ENCODE measurements at regions not wholly inside any gene's neighbourhood (a gene's known extent, or its start where the extent isn't known, plus 50 kb on each side); places are given as distances from the start of the nearest gene placed in this dataset.

GRCh38 chr1:110781525-110781924 lies 91.4 kb upstream of the CD53 start:
- no peaks in the 10 kb centered on the region for H3K9me3 ChIP-seq
- no peak for TF ChIP-seq CTCF (IDR thresholded peaks at IDR 0.05)
- intact Hi-C loops (cut with DNase I, micrococcal nuclease) = loop anchor here in 1 of 2 donors (5.0 kb wide), 1 partner anchor 164 kb away; no protein-coding TSS in a partner anchor
- H3K4me1 ChIP-seq (ENCODE audit: low read depth) = no peaks in the 10 kb centered on the region
- no peaks in the 10 kb centered on the region for H3K36me3 ChIP-seq (ENCODE audit: low read depth)
- H3K4me3 ChIP-seq = no peak overlapping the region
- DNase-seq (no peak), ATAC-seq (no peak)

DNA sequence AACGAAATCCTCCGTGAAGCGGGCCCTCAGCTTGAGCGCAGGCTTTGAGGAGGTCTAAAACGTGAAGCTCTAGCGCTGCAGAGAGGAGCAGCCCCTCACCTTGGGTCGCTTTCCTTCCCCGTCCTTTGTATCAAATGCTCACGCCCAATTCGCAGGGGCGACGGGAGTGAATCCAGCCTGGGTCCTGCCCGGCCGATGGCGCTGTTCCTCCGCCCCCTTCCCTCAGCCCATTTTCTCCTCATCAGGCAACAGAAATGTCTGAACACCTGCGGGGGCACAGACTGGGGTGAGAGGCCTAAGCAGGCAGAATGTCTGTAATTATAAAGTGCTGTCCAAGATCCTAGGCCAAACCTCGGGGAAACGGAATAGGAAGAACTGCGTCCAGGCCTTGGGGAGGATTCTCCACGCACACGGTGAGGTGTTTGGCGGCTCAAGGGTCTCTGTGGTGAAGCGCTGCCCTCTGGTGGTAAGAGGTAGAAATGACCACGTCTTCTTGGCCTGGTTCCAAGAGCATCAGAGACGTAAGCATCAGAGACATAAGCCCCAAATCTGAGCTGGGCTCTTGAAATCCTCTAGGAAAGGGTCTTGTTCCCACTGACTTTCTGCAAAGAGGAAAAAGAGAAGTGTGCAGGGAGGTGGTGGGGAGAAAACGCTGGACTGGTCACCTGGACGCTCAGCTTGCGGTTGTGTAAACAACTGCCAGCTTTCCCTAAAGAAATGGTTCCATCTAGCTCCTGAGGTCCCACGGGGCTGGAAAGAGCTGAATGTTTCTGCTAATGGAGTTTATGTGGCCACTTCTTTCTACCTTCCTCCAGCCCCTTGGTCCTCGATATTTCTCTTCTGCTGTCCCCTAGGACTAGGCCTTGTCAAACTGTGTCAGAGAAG lies 92.1 kb upstream of the CD53 start:
- peak; percentile 82 for ATAC-seq
- peak; percentile 42 for TF ChIP-seq CTCF (IDR thresholded peaks at IDR 0.05)
- no peak overlapping the region for H3K4me3 ChIP-seq
- no peaks in the 10 kb centered on the region for H3K36me3 ChIP-seq (ENCODE audit: low read depth)
- H3K9me3 ChIP-seq = no peaks in the 10 kb centered on the region
- H3K4me1 ChIP-seq (ENCODE audit: low read depth) = no peaks in the 10 kb centered on the region
- intact Hi-C loops (cut with DNase I, micrococcal nuclease) = loop anchor here in 1 of 2 donors (5.0 kb wide), 1 partner anchor 164 kb away; no protein-coding TSS in a partner anchor
- peak; percentile 48 to 81 (median 49) for DNase-seq

GRCh38 chr1:110779636-110780035 lies 93.3 kb upstream of the CD53 start:
- Histone ChIP-seq H3K9me3 (no peaks in the 10 kb centered on the region), H3K36me3 (ENCODE audit: low read depth) (no peaks in the 10 kb centered on the region), H3K4me1 (ENCODE audit: low read depth) (no peaks in the 10 kb centered on the region), H3K4me3 (no peak overlapping the region)
- intact Hi-C loops (cut with DNase I, micrococcal nuclease) = loop anchor here in 1 of 2 donors (5.0 kb wide), 1 partner anchor 162 kb away; no protein-coding TSS in a partner anchor
- no peak for ATAC-seq
- no peak for DNase-seq
- TF ChIP-seq CTCF (IDR thresholded peaks at IDR 0.05) = no peak

- ATAC-seq (no peak), DNase-seq (no peak)
- no peaks in the 10 kb centered on the region for H3K9me3 ChIP-seq
- no peak overlapping the region for H3K4me3 ChIP-seq
- TF ChIP-seq CTCF (IDR thresholded peaks at IDR 0.05) = no peak
- intact Hi-C loops (cut with DNase I, micrococcal nuclease) = no loop called here
- H3K4me1 ChIP-seq (ENCODE audit: low read depth) = no peaks in the 10 kb centered on the region
- no peaks in the 10 kb centered on the region for H3K36me3 ChIP-seq (ENCODE audit: low read depth)
These were observed 94.1 kb upstream of the CD53 start for GRCh38 chr1:110778821-110779220.

- intact Hi-C loops (cut with DNase I, micrococcal nuclease) = no loop called here
These were observed 95.7 kb upstream of the CD53 start for GRCh38 chr1:110777228-110777627.

More at GRCh38 chr1:110777228-110777627, 95.7 kb upstream of the CD53 start:
- DNase-seq (no peak), ATAC-seq (no peak)
- Histone ChIP-seq H3K4me1 (ENCODE audit: low read depth) (no peaks in the 10 kb centered on the region), H3K36me3 (ENCODE audit: low read depth) (no peaks in the 10 kb centered on the region), H3K9me3 (no peaks in the 10 kb centered on the region), H3K4me3 (no peak overlapping the region)
- no peak for TF ChIP-seq CTCF (IDR thresholded peaks at IDR 0.05)

Data from mucosa of descending colon (tissue), 3 donors.